ENCODE measurements at regions not wholly inside any gene's neighbourhood (a gene's known extent, or its start where the extent isn't known, plus 50 kb on each side); places are given as distances from the start of the nearest gene placed in this dataset.

- no peak for DNase-seq
- no peaks in the 10 kb centered on the region for H3K9me3 ChIP-seq
- H3K4me1 ChIP-seq = no peaks in the 10 kb centered on the region
- H3K27me3 ChIP-seq = no peaks in the 10 kb centered on the region
- H3K4me3 ChIP-seq (ENCODE audit: low read depth, low read length) = no peak overlapping the region
- no peaks in the 10 kb centered on the region for H3K36me3 ChIP-seq
- TF ChIP-seq CTCF (IDR thresholded peaks at IDR 0.05; ENCODE audit: low read depth, low read length) = no peak
These were observed 418.8 kb downstream of the PTPRU start for GRCh38 chr1:29655145-29655544.

- Histone ChIP-seq H3K4me3 (ENCODE audit: low read depth, low read length) (no peak overlapping the region), H3K36me3 (no peaks in the 10 kb centered on the region), H3K27me3 (no peaks in the 10 kb centered on the region), H3K9me3 (no peaks in the 10 kb centered on the region), H3K4me1 (peaks cover 2% of the 10 kb centered on the region; the same call in 1 of the 2 replicates)
- DNase-seq = no peak
- TF ChIP-seq CTCF (IDR thresholded peaks at IDR 0.05; ENCODE audit: low read depth, low read length) = no peak
These were observed 417.6 kb downstream of the PTPRU start for GRCh38 chr1:29653886-29654450.

DNA sequence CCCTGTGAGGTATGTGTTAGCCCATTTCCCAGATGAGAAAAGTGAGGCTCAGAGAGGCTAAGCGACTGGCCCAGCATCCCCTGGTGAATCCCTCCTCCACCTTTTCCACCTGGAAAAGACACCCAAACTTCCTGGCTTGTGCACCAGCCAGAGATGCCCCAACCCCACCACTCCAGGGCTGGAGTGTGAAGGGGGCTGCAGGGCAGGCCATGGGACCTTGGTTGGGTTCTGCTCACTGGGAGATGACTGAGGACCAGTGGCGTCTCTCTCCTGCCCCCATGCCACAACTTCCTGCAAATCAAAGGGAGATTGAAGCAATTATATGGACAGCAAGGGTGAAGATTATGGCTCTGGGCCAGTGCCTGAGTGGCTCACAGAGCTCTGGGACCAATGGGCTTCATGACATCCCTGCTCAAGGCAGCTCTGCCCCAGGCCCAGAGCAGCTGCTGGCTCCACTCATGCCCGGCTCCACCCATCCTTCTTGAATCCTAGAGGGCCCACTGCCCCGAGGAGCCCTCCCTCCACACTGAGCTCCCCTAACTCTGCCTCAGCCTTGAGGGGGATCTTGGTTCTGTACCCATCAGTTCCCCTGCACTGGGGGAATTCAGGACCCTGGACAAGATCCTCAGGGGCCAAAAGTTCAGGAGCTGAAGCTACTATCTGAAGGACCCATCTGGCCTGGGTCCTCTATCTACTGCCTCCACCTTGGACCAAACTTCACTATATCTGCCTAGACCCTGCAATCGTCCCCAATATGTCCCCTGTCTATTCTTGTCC lies 416.9 kb downstream of the PTPRU start:
- H3K4me3 ChIP-seq (ENCODE audit: low read depth, low read length) = no peak overlapping the region
- no peaks in the 10 kb centered on the region for H3K36me3 ChIP-seq
- TF ChIP-seq CTCF (IDR thresholded peaks at IDR 0.05; ENCODE audit: low read depth, low read length) = no peak
- DNase-seq = no peak
- peaks cover 2% of the 10 kb centered on the region; the same call in 1 of the 2 replicates for H3K4me1 ChIP-seq
- H3K27me3 ChIP-seq = no peaks in the 10 kb centered on the region
- no peaks in the 10 kb centered on the region for H3K9me3 ChIP-seq

DNA sequence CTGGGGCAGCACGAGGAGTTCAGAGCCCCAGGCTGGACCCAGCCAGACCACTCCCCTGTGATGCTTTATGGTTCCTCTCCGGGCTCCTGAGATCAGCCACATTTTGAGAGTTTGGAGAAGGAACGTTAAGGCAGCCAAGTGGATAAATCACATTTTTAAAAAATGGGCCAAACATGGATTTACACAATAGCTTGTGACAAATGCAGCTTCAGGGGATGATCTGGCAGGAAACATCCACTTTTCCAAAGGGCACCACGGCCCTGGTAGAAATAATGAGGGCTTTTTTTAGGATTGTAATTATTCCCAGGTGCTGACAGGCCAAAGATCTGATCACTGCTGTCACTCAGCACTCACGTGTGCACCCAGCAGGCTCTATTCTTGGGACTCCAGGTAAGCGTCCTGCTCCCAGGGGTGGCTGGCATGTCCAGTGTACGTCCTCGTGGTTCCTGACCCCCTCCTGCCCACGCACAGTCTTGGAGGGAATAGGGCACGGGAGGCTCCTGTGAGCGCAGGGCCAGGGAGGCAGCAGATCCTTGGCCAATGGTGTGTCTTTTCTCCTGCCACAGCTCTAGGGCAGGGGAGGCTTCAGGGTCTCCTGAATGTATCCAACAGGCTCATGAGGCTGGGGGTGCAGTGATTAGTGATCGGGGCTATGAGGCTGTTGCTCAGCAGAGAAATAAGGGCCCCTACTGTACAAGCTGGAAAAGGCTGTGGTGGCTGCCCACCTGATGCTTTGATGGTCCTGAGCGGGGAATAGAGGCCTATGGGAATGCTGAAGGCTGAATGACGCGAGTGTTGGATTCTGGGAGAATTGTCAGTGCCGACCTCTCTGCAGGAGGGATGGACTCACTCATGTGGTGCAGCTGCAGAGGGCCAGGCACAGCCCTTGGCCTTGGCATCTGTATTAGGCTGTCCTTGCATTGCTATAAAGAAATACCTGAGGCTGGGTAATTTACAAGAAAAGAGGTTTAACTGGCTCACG lies 415.7 kb downstream of the PTPRU start:
- TF ChIP-seq CTCF (IDR thresholded peaks at IDR 0.05; ENCODE audit: low read depth, low read length) = no peak
- H3K9me3 ChIP-seq = no peaks in the 10 kb centered on the region
- H3K4me3 ChIP-seq (ENCODE audit: low read depth, low read length) = no peak overlapping the region
- no peaks in the 10 kb centered on the region for H3K36me3 ChIP-seq
- peaks cover 2% of the 10 kb centered on the region; the same call in 1 of the 2 replicates for H3K4me1 ChIP-seq
- H3K27me3 ChIP-seq = no peaks in the 10 kb centered on the region
- DNase-seq = no peak

- no peak for TF ChIP-seq CTCF (IDR thresholded peaks at IDR 0.05; ENCODE audit: low read depth, low read length)
- H3K4me3 ChIP-seq (ENCODE audit: low read depth, low read length) = no peak overlapping the region
- DNase-seq = no peak
- no peaks in the 10 kb centered on the region for H3K27me3 ChIP-seq
- peaks cover 2% of the 10 kb centered on the region; the same call in 1 of the 2 replicates for H3K4me1 ChIP-seq
- H3K9me3 ChIP-seq = no peaks in the 10 kb centered on the region
- no peaks in the 10 kb centered on the region for H3K36me3 ChIP-seq
These were observed 414.9 kb downstream of the PTPRU start for GRCh38 chr1:29651246-29651645.
